ENCODE measurements at regions not wholly inside any gene's neighbourhood (a gene's known extent, or its start where the extent isn't known, plus 50 kb on each side); places are given as distances from the start of the nearest gene placed in this dataset.

DNA sequence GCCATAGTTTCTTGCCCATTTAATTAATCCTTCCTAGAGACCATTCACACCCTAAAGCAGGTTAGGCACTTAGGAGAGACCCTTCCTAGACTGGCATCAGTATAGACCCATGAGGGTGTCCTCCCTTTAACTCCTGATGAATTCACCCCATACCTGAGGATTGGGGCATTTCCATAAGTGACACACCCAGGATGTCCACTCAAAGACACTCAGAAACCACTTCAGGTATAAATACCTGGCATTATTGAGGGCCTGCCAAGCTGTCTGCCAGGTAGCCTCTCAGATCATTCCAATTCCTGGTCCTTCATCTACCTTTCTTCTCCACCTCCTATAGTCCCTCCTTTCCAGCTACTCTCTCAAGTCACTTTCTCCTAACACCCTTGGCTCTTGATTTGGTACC lies 57.5 kb upstream of the SLC14A2 start:
- no peak for TF ChIP-seq POLR2A (IDR thresholded peaks at IDR 0.05)
- TF ChIP-seq, protein P1, sequence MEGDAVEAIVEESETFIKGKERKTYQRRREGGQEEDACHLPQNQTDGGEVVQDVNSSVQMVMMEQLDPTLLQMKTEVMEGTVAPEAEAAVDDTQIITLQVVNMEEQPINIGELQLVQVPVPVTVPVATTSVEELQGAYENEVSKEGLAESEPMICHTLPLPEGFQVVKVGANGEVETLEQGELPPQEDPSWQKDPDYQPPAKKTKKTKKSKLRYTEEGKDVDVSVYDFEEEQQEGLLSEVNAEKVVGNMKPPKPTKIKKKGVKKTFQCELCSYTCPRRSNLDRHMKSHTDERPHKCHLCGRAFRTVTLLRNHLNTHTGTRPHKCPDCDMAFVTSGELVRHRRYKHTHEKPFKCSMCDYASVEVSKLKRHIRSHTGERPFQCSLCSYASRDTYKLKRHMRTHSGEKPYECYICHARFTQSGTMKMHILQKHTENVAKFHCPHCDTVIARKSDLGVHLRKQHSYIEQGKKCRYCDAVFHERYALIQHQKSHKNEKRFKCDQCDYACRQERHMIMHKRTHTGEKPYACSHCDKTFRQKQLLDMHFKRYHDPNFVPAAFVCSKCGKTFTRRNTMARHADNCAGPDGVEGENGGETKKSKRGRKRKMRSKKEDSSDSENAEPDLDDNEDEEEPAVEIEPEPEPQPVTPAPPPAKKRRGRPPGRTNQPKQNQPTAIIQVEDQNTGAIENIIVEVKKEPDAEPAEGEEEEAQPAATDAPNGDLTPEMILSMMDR (IDR thresholded peaks at IDR 0.05) = no peak

All from right lobe of liver (tissue), 4 donors.